ENCODE measurements at regions not wholly inside any gene's neighbourhood (a gene's known extent, or its start where the extent isn't known, plus 50 kb on each side); places are given as distances from the start of the nearest gene placed in this dataset.

DNA sequence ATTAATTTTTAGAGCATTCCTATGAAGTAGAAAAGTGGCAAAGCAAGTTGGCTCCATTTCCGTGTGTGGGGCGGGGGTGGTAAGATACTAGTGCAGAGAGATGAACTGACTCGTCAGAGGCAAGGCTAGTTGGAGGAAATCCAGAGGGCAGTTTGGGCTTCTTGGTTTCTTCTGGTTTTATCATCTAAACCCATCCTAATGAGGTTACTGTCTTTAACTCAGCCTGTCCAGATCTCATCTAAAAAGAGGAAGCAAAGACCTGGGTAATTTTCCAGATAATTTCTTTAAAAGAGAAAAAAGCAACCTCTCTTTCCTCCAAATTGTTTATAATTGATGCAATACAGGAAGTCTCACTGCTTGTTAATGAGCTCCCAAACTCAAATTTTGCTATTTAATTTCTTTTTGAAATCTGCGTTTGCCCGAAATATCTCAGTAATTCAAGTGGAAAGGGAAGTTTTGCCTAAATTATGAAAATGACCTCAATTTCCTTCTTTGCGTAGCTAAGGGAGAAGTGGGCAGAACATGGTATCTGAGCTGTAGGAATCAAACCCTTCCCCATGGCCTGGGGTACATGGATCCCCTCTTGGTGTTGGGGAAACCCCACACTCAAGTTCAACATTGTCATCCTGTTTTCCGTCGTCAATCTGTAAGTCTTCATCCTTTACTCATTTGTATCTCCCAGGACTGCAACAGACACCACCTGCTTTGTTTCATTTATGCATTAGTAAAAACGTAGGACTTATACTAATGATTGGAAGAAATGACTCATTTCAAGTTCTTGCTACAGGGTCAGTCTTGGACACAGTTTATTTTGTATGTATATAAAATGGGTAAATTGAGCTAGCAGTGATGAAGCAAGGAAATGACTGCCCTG, 89.1 kb upstream of the KLF7 start:
- no peak for TF ChIP-seq BHLHE40 (IDR thresholded peaks at IDR 0.05; ENCODE audit: borderline replicate concordance)
- no peak for TF ChIP-seq FOXM1 (IDR thresholded peaks at IDR 0.05; ENCODE audit: borderline replicate concordance)
- no peak for TF ChIP-seq LEF1 (IDR thresholded peaks at IDR 0.05; ENCODE audit: borderline replicate concordance)
- no peak for TF ChIP-seq TARDBP (IDR thresholded peaks at IDR 0.05)
- TF ChIP-seq FOXK2 (IDR thresholded peaks at IDR 0.05), result no peak
- TF ChIP-seq SP1 (IDR thresholded peaks at IDR 0.05), result no peak
- no peak for TF ChIP-seq L3MBTL2 (conservative IDR thresholded peaks at IDR 0.05)
- TF ChIP-seq ZNF384 (IDR thresholded peaks at IDR 0.05), result no peak
- TF ChIP-seq SUZ12 (IDR thresholded peaks at IDR 0.05), result no peak
- no peak for TF ChIP-seq FOXA1 (IDR thresholded peaks at IDR 0.05)
- TF ChIP-seq NFRKB (IDR thresholded peaks at IDR 0.05), result no peak
- TF ChIP-seq HDGF (IDR thresholded peaks at IDR 0.05; ENCODE audit: borderline replicate concordance), result no peak
